Mucosa of rectum (tissue), 2 donors: ENCODE measurements at regions not wholly inside any gene's neighbourhood (a gene's known extent, or its start where the extent isn't known, plus 50 kb on each side); places are given as distances from the start of the nearest gene placed in this dataset.

Experiments used
- H3K27ac ChIP-seq, 2 donors: one replicate each; pipeline ENCODE4 v1.7.0; 2013; ENCODE audit warnings: inconsistent platforms in 2 of 2, low read depth in 2 of 2, low read length in 2 of 2
- H3K27me3 ChIP-seq, 2 donors: one replicate each; pipeline ENCODE4 v1.7.0; 2013; ENCODE audit warnings: low read length in 2 of 2; ENCODE audit not compliant: control insufficient read depth in 2 of 2, insufficient read depth in 2 of 2
- H3K36me3 ChIP-seq, 2 donors: one replicate each; pipeline ENCODE4 v1.7.0; 2013; ENCODE audit warnings: low read length in 2 of 2; ENCODE audit not compliant: control insufficient read depth in 2 of 2, insufficient read depth in 2 of 2
- H3K4me1 ChIP-seq, 2 donors: one replicate each; pipeline ENCODE4 v1.7.0; 2013; ENCODE audit warnings: low read length in 2 of 2, mild to moderate bottlenecking in 1 of 2; ENCODE audit not compliant: control insufficient read depth in 2 of 2, insufficient read depth in 2 of 2
- H3K4me3 ChIP-seq, 2 donors: one replicate each; pipeline ENCODE4 v1.7.0; 2013; ENCODE audit warnings: low read length in 2 of 2
- H3K9ac ChIP-seq, 2 donors: one replicate each; pipeline ENCODE4 v1.7.0; 2013; ENCODE audit warnings: low read length in 2 of 2, low read depth in 1 of 2, mild to moderate bottlenecking in 1 of 2
- H3K9me3 ChIP-seq, 2 donors: one replicate each; pipeline ENCODE4 v1.7.0; 2013; ENCODE audit warnings: low read length in 2 of 2; ENCODE audit not compliant: control insufficient read depth in 2 of 2
- donor health status: healthy.
- donor health status: Normal muscosa, but diverticular disease.

- Histone ChIP-seq H3K27ac (no peak overlapping the region), H3K4me3 (no peak overlapping the region), H3K4me1 (no peaks in the 10 kb centered on the region), H3K27me3 (no peaks in the 10 kb centered on the region), H3K9ac (no peak overlapping the region), H3K36me3 (no peaks in the 10 kb centered on the region), H3K9me3 (no peaks in the 10 kb centered on the region)
These were observed 106.8 kb upstream of the RPS6KA2 start for GRCh38 chr6:166733900-166734299.

- Histone ChIP-seq H3K9me3 (no peaks in the 10 kb centered on the region), H3K9ac (no peak overlapping the region), H3K27ac (no peak overlapping the region), H3K36me3 (no peaks in the 10 kb centered on the region), H3K27me3 (no peaks in the 10 kb centered on the region), H3K4me1 (no peaks in the 10 kb centered on the region), H3K4me3 (no peak overlapping the region)
These were observed 102.6 kb upstream of the RPS6KA2 start for GRCh38 chr6:166729658-166730057.

- no peaks in the 10 kb centered on the region for H3K27me3 ChIP-seq
- H3K4me3 ChIP-seq: no peak overlapping the region
- no peaks in the 10 kb centered on the region for H3K4me1 ChIP-seq
- H3K9me3 ChIP-seq: no peaks in the 10 kb centered on the region
- H3K27ac ChIP-seq: no peak overlapping the region
- H3K9ac ChIP-seq: no peak overlapping the region
- no peaks in the 10 kb centered on the region for H3K36me3 ChIP-seq
These were observed 102.0 kb upstream of the RPS6KA2 start for GRCh38 chr6:166728884-166729530.

GRCh38 chr6:166726201-166726600, 99.2 kb upstream of the RPS6KA2 start:
- Histone ChIP-seq H3K27me3 (no peaks in the 10 kb centered on the region), H3K36me3 (no peaks in the 10 kb centered on the region), H3K9me3 (no peaks in the 10 kb centered on the region), H3K27ac (no peak overlapping the region), H3K9ac (no peak overlapping the region), H3K4me1 (no peaks in the 10 kb centered on the region), H3K4me3 (no peak overlapping the region)

- Histone ChIP-seq H3K9me3 (no peaks in the 10 kb centered on the region), H3K4me3 (no peak overlapping the region), H3K27me3 (no peaks in the 10 kb centered on the region), H3K9ac (no peak overlapping the region), H3K4me1 (no peaks in the 10 kb centered on the region), H3K36me3 (no peaks in the 10 kb centered on the region), H3K27ac (no peak overlapping the region)
These were observed 98.5 kb upstream of the RPS6KA2 start for GRCh38 chr6:166725571-166725970.

- Histone ChIP-seq H3K36me3 (no peaks in the 10 kb centered on the region), H3K4me1 (no peaks in the 10 kb centered on the region), H3K27me3 (no peaks in the 10 kb centered on the region), H3K9me3 (no peaks in the 10 kb centered on the region), H3K27ac (no peak overlapping the region), H3K9ac (no peak overlapping the region), H3K4me3 (no peak overlapping the region)
These were observed 97.5 kb upstream of the RPS6KA2 start for GRCh38 chr6:166724576-166724975.

- no peaks in the 10 kb centered on the region for H3K27me3 ChIP-seq
- no peaks in the 10 kb centered on the region for H3K9me3 ChIP-seq
- no peak overlapping the region for H3K4me3 ChIP-seq
- no peak overlapping the region for H3K9ac ChIP-seq
- H3K36me3 ChIP-seq: no peaks in the 10 kb centered on the region
- H3K4me1 ChIP-seq: no peaks in the 10 kb centered on the region
- no peak overlapping the region for H3K27ac ChIP-seq
These were observed 95.7 kb upstream of the RPS6KA2 start for GRCh38 chr6:166722785-166723184.

GRCh38 chr6:166721576-166721975, 94.5 kb upstream of the RPS6KA2 start:
- Histone ChIP-seq H3K9ac (no peak overlapping the region), H3K9me3 (no peaks in the 10 kb centered on the region), H3K4me1 (no peaks in the 10 kb centered on the region), H3K27me3 (no peaks in the 10 kb centered on the region), H3K27ac (no peak overlapping the region), H3K36me3 (no peaks in the 10 kb centered on the region), H3K4me3 (no peak overlapping the region)

GRCh38 chr6:166720856-166721255, 93.8 kb upstream of the RPS6KA2 start:
- Histone ChIP-seq H3K9me3 (no peaks in the 10 kb centered on the region), H3K27me3 (no peaks in the 10 kb centered on the region)

GRCh38 chr6:166719019-166719418, 92.0 kb upstream of the RPS6KA2 start:
- Histone ChIP-seq H3K4me1 (no peaks in the 10 kb centered on the region), H3K4me3 (no peak overlapping the region), H3K9ac (no peak overlapping the region), H3K27me3 (no peaks in the 10 kb centered on the region), H3K9me3 (no peaks in the 10 kb centered on the region), H3K36me3 (no peaks in the 10 kb centered on the region), H3K27ac (no peak overlapping the region)

More at GRCh38 chr6:166720856-166721255, 93.8 kb upstream of the RPS6KA2 start:
- no peak overlapping the region for H3K4me3 ChIP-seq
- no peak overlapping the region for H3K27ac ChIP-seq
- H3K9ac ChIP-seq: no peak overlapping the region
- H3K4me1 ChIP-seq: no peaks in the 10 kb centered on the region
- H3K36me3 ChIP-seq: no peaks in the 10 kb centered on the region

- Histone ChIP-seq H3K27ac (no peak overlapping the region), H3K27me3 (no peaks in the 10 kb centered on the region)
These were observed 91.5 kb upstream of the RPS6KA2 start for GRCh38 chr6:166718516-166718915.

More at GRCh38 chr6:166718516-166718915, 91.5 kb upstream of the RPS6KA2 start:
- H3K4me3 ChIP-seq: no peak overlapping the region
- no peaks in the 10 kb centered on the region for H3K9me3 ChIP-seq
- no peak overlapping the region for H3K9ac ChIP-seq
- H3K36me3 ChIP-seq: no peaks in the 10 kb centered on the region
- H3K4me1 ChIP-seq: no peaks in the 10 kb centered on the region
